SU-DHL-6 (cell line): ENCODE measurements at regions not wholly inside any gene's neighbourhood (a gene's known extent, or its start where the extent isn't known, plus 50 kb on each side); places are given as distances from the start of the nearest gene placed in this dataset.

Experiments used
- CTCF ChIP-seq: fragments of 200-600 bp; sonication (generic); IDR thresholded peaks from one replicate; pipeline ENCODE4 v1.5.1; 2017; ENCODE audit warnings: antibody characterized with exemption, mild to moderate bottlenecking, low read length, moderate library complexity; ENCODE audit not compliant: insufficient read depth, poor library complexity, severe bottlenecking
- EZH2phosphoT487 ChIP-seq: fragments of 200-600 bp; sonication (generic), shearing (Covaris generic); conservative IDR thresholded peaks from 2 replicates; pipeline ENCODE4 v1.6.1; 2018; ENCODE audit warnings: mild to moderate bottlenecking, antibody characterized with exemption, low read length, moderate library complexity, mixed read lengths

- TF ChIP-seq CTCF (no peak), EZH2phosphoT487 (no peak)
Measured at GRCh38 chr2:37737507-37737906, 66.1 kb upstream of the CDC42EP3 start.
